ENCODE measurements at regions not wholly inside any gene's neighbourhood (a gene's known extent, or its start where the extent isn't known, plus 50 kb on each side); places are given as distances from the start of the nearest gene placed in this dataset.

DNA sequence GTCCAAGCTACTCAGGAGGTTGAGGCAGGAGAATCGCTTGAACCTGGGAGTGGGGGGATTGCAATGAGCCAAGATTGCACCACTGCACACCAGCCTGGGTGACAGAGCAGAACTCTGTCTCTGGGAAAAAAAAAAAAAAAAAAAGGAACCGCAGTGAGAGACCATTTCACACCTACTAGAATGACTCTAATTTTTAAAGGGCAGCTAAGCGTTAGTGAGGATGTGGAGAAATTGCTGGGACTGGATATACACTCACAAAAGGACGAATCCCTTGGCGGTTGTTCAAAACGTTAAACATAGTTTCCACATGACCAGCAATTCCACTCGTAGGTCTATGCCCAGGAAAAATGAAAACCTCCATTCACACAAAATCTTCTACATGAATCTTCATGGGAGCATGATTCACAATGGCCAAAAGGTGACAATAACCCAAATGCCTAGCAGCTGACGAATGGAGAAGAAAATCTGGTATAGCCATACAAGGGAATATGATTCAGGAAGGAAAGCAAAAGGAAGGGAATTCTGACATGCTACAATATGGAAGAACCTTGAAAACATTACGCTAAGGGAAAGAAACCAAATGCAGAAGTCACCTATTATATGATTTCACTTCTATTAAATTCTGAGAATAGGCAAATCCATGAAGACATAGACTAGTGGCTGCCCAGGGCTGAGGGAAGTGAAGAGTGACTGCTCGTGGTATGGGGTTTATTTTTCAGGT lies 127.0 kb downstream of the CHSY1 start:
- TF ChIP-seq, protein P1, sequence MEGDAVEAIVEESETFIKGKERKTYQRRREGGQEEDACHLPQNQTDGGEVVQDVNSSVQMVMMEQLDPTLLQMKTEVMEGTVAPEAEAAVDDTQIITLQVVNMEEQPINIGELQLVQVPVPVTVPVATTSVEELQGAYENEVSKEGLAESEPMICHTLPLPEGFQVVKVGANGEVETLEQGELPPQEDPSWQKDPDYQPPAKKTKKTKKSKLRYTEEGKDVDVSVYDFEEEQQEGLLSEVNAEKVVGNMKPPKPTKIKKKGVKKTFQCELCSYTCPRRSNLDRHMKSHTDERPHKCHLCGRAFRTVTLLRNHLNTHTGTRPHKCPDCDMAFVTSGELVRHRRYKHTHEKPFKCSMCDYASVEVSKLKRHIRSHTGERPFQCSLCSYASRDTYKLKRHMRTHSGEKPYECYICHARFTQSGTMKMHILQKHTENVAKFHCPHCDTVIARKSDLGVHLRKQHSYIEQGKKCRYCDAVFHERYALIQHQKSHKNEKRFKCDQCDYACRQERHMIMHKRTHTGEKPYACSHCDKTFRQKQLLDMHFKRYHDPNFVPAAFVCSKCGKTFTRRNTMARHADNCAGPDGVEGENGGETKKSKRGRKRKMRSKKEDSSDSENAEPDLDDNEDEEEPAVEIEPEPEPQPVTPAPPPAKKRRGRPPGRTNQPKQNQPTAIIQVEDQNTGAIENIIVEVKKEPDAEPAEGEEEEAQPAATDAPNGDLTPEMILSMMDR (conservative IDR thresholded peaks at IDR 0.05; ENCODE audit: low read length): no peak
- H3K4me3 ChIP-seq (ENCODE audit: low read length): no peak overlapping the region
- peak; percentile 94 for DNase-seq (ENCODE audit: low read depth)

DNA sequence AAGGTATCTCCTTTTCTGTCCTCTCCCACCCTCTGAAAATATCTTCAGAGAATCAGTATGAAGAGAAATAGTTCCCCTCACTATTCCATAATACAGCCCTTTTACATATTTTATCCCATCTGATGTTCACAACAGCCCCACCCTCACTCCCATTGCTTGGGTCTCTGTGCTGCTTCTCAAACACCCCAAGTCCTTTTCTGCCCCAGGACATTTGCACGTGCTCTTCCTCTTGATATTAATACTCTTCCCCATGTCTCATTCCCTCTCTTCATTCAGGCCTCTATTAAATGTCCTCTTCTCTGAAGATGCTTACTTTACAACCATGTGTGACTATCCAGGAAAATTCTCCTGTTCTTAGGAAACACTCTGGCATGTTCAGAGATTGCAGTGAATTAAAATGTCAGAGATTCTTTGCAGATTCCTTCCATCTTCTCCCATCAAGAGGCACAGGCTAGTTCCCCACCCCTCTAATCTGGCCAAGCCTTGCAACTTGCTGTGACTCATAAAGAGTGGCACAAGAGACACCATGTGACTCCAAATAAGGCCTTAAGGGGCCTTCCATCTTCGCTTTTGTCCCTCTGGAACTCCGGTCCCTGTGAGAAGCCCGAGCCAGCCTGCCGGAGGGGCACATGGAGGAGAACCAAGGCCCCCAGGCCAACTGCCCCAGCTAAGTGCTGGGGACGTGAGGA lies 128.5 kb downstream of the CHSY1 start:
- peak; percentile 89 for DNase-seq (ENCODE audit: low read depth)
- H3K4me3 ChIP-seq (ENCODE audit: low read length): no peak overlapping the region
- TF ChIP-seq, protein P1 (conservative IDR thresholded peaks at IDR 0.05; ENCODE audit: low read length): no peak

GRCh38 chr15:101122806-101123205 lies 129.0 kb downstream of the CHSY1 start:
- TF ChIP-seq, protein P1 (conservative IDR thresholded peaks at IDR 0.05; ENCODE audit: low read length): no peak
- no peak for DNase-seq (ENCODE audit: low read depth)
- H3K4me3 ChIP-seq (ENCODE audit: low read length): no peak overlapping the region

DNA sequence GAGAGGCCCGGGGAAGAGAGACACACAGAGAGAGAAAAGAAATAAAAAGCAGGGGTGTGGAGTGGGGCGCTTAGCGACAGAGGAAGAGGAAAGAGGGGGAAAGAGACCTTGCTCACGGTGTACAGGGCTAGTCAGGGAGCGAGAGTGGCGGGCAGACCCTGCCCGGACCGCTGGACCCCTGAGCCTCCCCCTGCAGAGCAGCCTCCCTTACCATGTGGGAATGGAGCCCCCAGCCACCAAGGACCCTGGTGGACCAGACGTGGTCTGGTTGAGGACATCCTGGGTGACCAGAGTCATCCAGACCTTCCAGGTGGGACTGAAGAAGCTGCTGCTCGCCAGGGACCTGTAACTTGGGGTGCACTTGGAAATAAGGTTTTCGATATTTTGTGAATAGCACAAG lies 129.6 kb downstream of the CHSY1 start:
- no peak for DNase-seq (ENCODE audit: low read depth)
- H3K4me3 ChIP-seq (ENCODE audit: low read length): no peak overlapping the region
- TF ChIP-seq, protein P1 (conservative IDR thresholded peaks at IDR 0.05; ENCODE audit: low read length): no peak

DNA sequence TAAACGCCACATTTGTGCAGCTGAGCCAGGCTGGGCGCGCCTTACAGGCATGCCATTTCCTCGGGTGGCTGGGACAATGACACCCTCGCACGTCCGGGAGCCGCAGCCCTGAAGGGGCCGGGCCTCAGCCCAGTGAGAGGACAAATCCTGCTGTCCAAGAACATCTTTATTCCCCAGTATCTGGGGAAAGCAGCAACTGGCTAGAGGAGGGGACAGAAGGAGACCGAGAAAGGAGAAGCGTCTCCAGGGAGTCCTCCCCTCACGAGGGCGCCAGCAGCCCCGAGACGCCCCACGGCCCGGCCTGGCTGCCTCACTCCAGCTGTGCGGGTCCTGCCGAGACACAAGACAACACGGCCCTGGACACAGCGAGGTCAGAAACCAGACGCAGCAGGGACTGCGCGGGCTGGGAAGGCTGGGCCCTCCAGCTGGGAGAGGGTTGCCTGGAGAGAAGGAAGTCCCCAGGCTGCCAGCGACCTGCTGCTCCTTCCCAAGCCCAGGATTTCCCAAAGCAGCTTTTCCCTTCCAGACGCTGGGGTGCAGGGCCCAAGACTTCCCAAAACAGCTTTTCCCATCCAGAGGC lies 130.2 kb downstream of the CHSY1 start:
- DNase-seq (ENCODE audit: low read depth): peak; percentile 56
- TF ChIP-seq, protein P1 (conservative IDR thresholded peaks at IDR 0.05; ENCODE audit: low read length): peak; percentile 38
- H3K4me3 ChIP-seq (ENCODE audit: low read length): peak overlapping the region; percentile 45

DNA sequence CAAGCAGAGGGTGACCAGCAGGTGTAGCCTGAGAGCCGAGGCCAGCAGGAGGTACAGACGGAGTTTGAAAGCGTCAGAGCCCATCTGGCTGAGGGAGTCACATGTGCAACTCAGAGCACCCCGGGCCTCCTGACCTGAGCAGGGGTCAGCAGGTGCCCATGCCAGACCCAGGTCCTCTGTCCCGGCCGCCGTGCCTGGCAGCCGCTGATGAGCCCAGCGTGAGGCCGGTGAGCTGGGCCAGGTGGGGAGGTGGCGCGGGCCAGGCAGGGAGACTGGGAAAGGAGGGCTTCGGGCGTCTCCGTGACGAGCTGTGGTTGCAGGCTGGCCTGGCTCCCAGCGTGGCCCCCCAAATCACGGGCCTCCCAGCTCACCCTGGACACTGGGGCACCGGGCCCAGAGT lies 130.9 kb downstream of the CHSY1 start:
- TF ChIP-seq, protein P1 (conservative IDR thresholded peaks at IDR 0.05; ENCODE audit: low read length): no peak
- DNase-seq (ENCODE audit: low read depth): no peak
- H3K4me3 ChIP-seq (ENCODE audit: low read length): no peak overlapping the region
